ENCODE measurements at regions not wholly inside any gene's neighbourhood (a gene's known extent, or its start where the extent isn't known, plus 50 kb on each side); places are given as distances from the start of the nearest gene placed in this dataset.
A peak's percentile ranks its signal among the peaks of the same experiment; 100 is the strongest.
"Not testable (repeated sequence)": the region's sequence is repeated elsewhere in the genome, so short reads cannot be mapped to it uniquely, and the experiment has no call there.

GRCh38 chr7:13803134-13803533 is 186.3 kb downstream of the ETV1 start:
- Mint-ChIP-seq H3K27ac (ENCODE audit: unreplicated experiment) (no peak overlapping the region), H3K4me1 (peaks cover 21% of the 10 kb centered on the region), H3K4me3 (no peak overlapping the region), H3K36me3 (ENCODE audit: low read depth) (peaks cover 16% of the 10 kb centered on the region), H3K27me3 (ENCODE audit: low read depth) (no peaks in the 10 kb centered on the region), H3K9me3 (peaks cover 11% of the 10 kb centered on the region)
- no peak for DNase-seq (ENCODE audit: low read depth, low spot score)
- no peak for TF ChIP-seq CTCF (conservative IDR thresholded peaks at IDR 0.05)

- not testable (repeated sequence) for H3K27me3 Mint-ChIP-seq (ENCODE audit: low read depth)
- Mint-ChIP-seq H3K27ac (ENCODE audit: unreplicated experiment) (peak overlapping the region; percentile 92), H3K36me3 (ENCODE audit: low read depth) (peaks cover 20% of the 10 kb centered on the region), H3K4me3 (peak overlapping the region; percentile 93), H3K9me3 (peaks cover 15% of the 10 kb centered on the region), H3K4me1 (peaks cover 17% of the 10 kb centered on the region)
- DNase-seq (ENCODE audit: low read depth, low spot score), result peak; percentile 20
These were observed 183.2 kb downstream of the ETV1 start for GRCh38 chr7:13806089-13806867.

GRCh38 chr7:13817230-13817629 is 172.2 kb downstream of the ETV1 start:
- Mint-ChIP-seq H3K36me3 (ENCODE audit: low read depth) (peaks cover 17% of the 10 kb centered on the region), H3K9me3 (peaks cover 32% of the 10 kb centered on the region)
- H3K4me3 Mint-ChIP-seq; H3K27ac Mint-ChIP-seq (ENCODE audit: unreplicated experiment); DNase-seq (ENCODE audit: low read depth, low spot score); H3K27me3 Mint-ChIP-seq (ENCODE audit: low read depth); H3K4me1 Mint-ChIP-seq: not testable (repeated sequence)

- peaks cover 9% of the 10 kb centered on the region for H3K36me3 Mint-ChIP-seq (ENCODE audit: low read depth)
- TF ChIP-seq CTCF (conservative IDR thresholded peaks at IDR 0.05), result no peak
- no peak overlapping the region for H3K27ac Mint-ChIP-seq (ENCODE audit: unreplicated experiment)
- no peak overlapping the region for H3K4me3 Mint-ChIP-seq
- H3K4me1 Mint-ChIP-seq, result no peaks in the 10 kb centered on the region
- H3K27me3 Mint-ChIP-seq (ENCODE audit: low read depth), result no peaks in the 10 kb centered on the region
- DNase-seq (ENCODE audit: low read depth, low spot score), result no peak
- H3K9me3 Mint-ChIP-seq, result peaks cover 16% of the 10 kb centered on the region
These were observed 168.2 kb downstream of the ETV1 start for GRCh38 chr7:13821152-13821787.

- Mint-ChIP-seq H3K36me3 (ENCODE audit: low read depth) (peaks cover 5% of the 10 kb centered on the region), H3K27me3 (ENCODE audit: low read depth) (no peaks in the 10 kb centered on the region), H3K4me1 (no peaks in the 10 kb centered on the region), H3K9me3 (peaks cover 8% of the 10 kb centered on the region), H3K4me3 (no peak overlapping the region), H3K27ac (ENCODE audit: unreplicated experiment) (no peak overlapping the region)
- no peak for DNase-seq (ENCODE audit: low read depth, low spot score)
- no peak for TF ChIP-seq CTCF (conservative IDR thresholded peaks at IDR 0.05)
These were observed 166.8 kb downstream of the ETV1 start for GRCh38 chr7:13822678-13823077.

DNA sequence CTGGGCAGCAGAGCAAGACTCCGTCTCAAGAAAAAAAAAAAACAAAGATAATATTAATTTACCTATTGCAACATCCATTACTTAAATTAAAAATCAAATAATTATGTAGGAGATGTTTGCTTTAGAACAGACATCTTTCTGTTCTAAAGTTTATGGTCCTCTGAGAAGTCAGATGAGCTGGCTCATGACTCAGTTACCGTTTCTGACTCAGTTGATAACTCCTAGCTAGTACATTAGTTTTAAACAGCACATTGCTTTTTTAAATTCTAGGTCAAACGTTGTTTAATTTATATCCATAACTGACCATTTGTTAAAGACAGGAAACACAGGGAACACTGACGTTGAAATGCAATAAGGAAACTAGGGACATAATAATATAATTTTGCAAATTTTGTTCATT is 162.7 kb downstream of the ETV1 start:
- no peak for TF ChIP-seq CTCF (conservative IDR thresholded peaks at IDR 0.05)
- no peak for DNase-seq (ENCODE audit: low read depth, low spot score)
- H3K27ac Mint-ChIP-seq (ENCODE audit: unreplicated experiment), result no peak overlapping the region
- H3K27me3 Mint-ChIP-seq (ENCODE audit: low read depth), result no peaks in the 10 kb centered on the region
- H3K36me3 Mint-ChIP-seq (ENCODE audit: low read depth), result no peaks in the 10 kb centered on the region
- H3K9me3 Mint-ChIP-seq, result peaks cover 4% of the 10 kb centered on the region
- H3K4me1 Mint-ChIP-seq, result peaks cover 8% of the 10 kb centered on the region
- H3K4me3 Mint-ChIP-seq, result no peak overlapping the region
